Karpas-422 (cell line): ENCODE measurements at regions not wholly inside any gene's neighbourhood (a gene's known extent, or its start where the extent isn't known, plus 50 kb on each side); places are given as distances from the start of the nearest gene placed in this dataset.
"Not testable (repeated sequence)": the region's sequence is repeated elsewhere in the genome, so short reads cannot be mapped to it uniquely, and the experiment has no call there.

Source experiments
- DNase-seq: peaks from one replicate; pipeline ENCODE4 v3.0.0-alpha.2; 2015
- H2AFZ ChIP-seq: fragments of 200-600 bp; sonication (generic); 2 replicates; pipeline ENCODE4 v1.6.1; 2014; ENCODE audit warnings: antibody characterized with exemption, low read length, mixed read lengths
- H3K27ac ChIP-seq: fragments of 200-600 bp; sonication (generic); 2 replicates; pipeline ENCODE4 v1.5.1; 2014; ENCODE audit warnings: mild to moderate bottlenecking, low read length, moderate library complexity
- H3K27me3 ChIP-seq: fragments of 200-600 bp; sonication (generic); 2 replicates; pipeline ENCODE4 v1.6.1; 2014; ENCODE audit warnings: low read length, mixed read lengths
- H3K36me3 ChIP-seq: fragments of 200-600 bp; sonication (generic); 2 replicates; pipeline ENCODE4 v1.6.1; 2014; ENCODE audit warnings: low read length, mixed read lengths; ENCODE audit not compliant: insufficient read depth
- H3K4me1 ChIP-seq: fragments of 200-600 bp; sonication (generic); 2 replicates; pipeline ENCODE4 v1.6.1; 2014; ENCODE audit warnings: mild to moderate bottlenecking, low read length, mixed read lengths
- H3K4me2 ChIP-seq: fragments of 200-600 bp; sonication (generic); 2 replicates; pipeline ENCODE4 v1.6.1; 2014; ENCODE audit warnings: low read length, low read depth, mild to moderate bottlenecking; ENCODE audit not compliant: poor library complexity, severe bottlenecking
- H3K4me3 ChIP-seq: fragments of 200-600 bp; sonication (generic); 2 replicates; pipeline ENCODE4 v1.5.1; 2014; ENCODE audit warnings: mild to moderate bottlenecking, antibody characterized with exemption, low read length, mixed read lengths
- H3K79me2 ChIP-seq: fragments of 200-600 bp; sonication (generic); 2 replicates; pipeline ENCODE4 v1.6.1; 2014; ENCODE audit warnings: mild to moderate bottlenecking, low read length, mixed read lengths
- H3K9ac ChIP-seq: fragments of 200-600 bp; sonication (generic); 2 replicates; pipeline ENCODE4 v1.6.0; 2014; ENCODE audit warnings: low read length
- H3K9me2 ChIP-seq: fragments of 200-600 bp; sonication (generic), shearing (Covaris generic); replicated peaks from 2 replicates; pipeline ENCODE4 v1.6.0; 2014; ENCODE audit warnings: mild to moderate bottlenecking, low read length, moderate library complexity; ENCODE audit not compliant: insufficient read depth
- H3K9me3 ChIP-seq: fragments of 300-700, 200-600 bp; sonication (generic); 2 replicates; pipeline ENCODE4 v1.6.1; 2014; ENCODE audit warnings: low read length, mixed read lengths
- H4K20me1 ChIP-seq: fragments of 200-600 bp; sonication (generic); 2 replicates; pipeline ENCODE4 v1.6.1; 2014; ENCODE audit warnings: mild to moderate bottlenecking, antibody characterized with exemption, low read length, low read depth; ENCODE audit not compliant: insufficient read depth

- H3K27ac ChIP-seq = no peak overlapping the region
- no peak overlapping the region for H3K9ac ChIP-seq
- no peak for DNase-seq
- no peaks in the 10 kb centered on the region for H3K9me2 ChIP-seq
- H3K9me3 ChIP-seq = no peaks in the 10 kb centered on the region
- H3K36me3 ChIP-seq = no peaks in the 10 kb centered on the region
- H3K4me2 ChIP-seq = no peak overlapping the region
- H3K79me2 ChIP-seq = no peaks in the 10 kb centered on the region
- peaks cover 10% of the 10 kb centered on the region; the same call in 1 of the 2 replicates for H3K4me1 ChIP-seq
- H4K20me1 ChIP-seq = no peaks in the 10 kb centered on the region
- H3K4me3 ChIP-seq = no peak overlapping the region
- no peak overlapping the region for H2AFZ ChIP-seq
- no peaks in the 10 kb centered on the region for H3K27me3 ChIP-seq
Measured at GRCh38 chr3:75396316-75396802, 267.8 kb upstream of the FRG2C start.

- not testable (repeated sequence) for H3K36me3 ChIP-seq, H3K4me1 ChIP-seq, H3K4me2 ChIP-seq, H3K79me2 ChIP-seq, DNase-seq, H3K9me2 ChIP-seq, H2AFZ ChIP-seq, H3K27me3 ChIP-seq, H3K4me3 ChIP-seq, H3K9me3 ChIP-seq, H3K9ac ChIP-seq, H3K27ac ChIP-seq, H4K20me1 ChIP-seq
Measured at GRCh38 chr3:75397486-75397885, 266.6 kb upstream of the FRG2C start.

DNA sequence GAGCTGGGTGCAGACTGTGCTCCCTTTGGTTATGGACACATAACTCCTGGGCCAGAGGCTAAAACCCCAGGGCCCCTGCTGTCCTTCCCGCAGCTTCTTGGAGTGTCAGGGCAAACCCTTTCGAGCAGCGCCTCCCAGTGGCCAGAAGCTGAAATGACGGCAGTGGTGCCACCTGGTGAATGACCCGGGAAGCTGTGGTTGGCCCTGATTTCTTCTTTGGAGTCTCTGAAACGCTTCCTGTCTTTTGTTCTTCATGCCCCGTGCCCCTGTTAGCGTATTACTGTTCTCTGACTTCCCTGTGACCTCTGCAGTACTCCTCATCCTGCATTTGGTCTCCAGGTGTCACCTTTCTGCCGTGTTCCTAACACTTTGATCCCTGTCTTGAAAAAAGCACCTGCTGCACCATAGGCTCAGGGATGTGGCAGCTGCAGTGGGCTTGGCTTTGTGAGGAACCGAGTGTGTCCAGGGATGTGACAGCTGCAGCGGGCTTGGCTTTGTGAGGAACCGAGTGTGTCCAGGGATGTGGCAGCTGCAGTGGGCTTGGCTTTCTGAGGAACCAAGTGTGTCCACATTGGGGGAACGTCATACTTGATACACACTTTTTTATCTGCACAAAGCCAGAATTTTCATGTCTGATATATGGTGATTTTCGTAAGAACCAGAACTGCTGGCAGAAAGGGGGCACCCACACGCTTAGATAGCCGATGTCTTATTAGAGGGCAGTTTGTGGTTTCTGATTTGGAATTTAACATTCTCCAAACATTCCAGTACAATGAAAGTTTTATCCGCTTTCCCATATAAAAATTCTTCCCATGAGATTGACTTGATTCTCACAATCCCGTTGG is 241.8 kb upstream of the FRG2C start:
- H2AFZ ChIP-seq, H3K9me2 ChIP-seq, H3K9ac ChIP-seq, H3K79me2 ChIP-seq, H3K4me2 ChIP-seq, H3K4me3 ChIP-seq, H3K4me1 ChIP-seq, H4K20me1 ChIP-seq, H3K36me3 ChIP-seq, H3K27me3 ChIP-seq, DNase-seq, H3K27ac ChIP-seq, H3K9me3 ChIP-seq: not testable (repeated sequence)

DNA sequence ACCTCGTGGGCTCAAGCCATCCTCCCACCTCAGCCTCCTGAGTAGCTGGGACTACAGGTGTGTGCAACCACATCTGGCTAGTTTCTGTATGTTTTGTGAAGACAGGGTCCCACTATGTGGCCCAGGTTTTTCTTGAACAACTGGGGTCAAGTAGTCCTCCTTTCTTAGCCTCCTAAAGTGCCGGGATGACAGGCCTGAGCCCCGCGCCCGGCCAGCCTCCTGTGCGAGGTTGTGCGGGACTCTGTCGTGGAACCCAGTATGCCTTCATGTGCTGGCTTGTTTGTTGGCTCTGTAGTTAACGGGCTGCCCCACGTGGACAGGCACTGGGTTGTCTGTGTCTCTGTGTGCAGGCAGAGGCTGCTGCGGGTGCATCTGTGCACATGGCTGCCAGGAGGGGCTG is 238.7 kb upstream of the FRG2C start:
- H3K9me3 ChIP-seq, H3K36me3 ChIP-seq, H3K4me2 ChIP-seq, H3K27me3 ChIP-seq, H3K4me1 ChIP-seq, H3K9me2 ChIP-seq, H3K9ac ChIP-seq, H3K79me2 ChIP-seq, DNase-seq, H2AFZ ChIP-seq, H3K27ac ChIP-seq, H4K20me1 ChIP-seq, H3K4me3 ChIP-seq: not testable (repeated sequence)

- not testable (repeated sequence) for H3K4me3 ChIP-seq, H4K20me1 ChIP-seq, H3K4me2 ChIP-seq, H3K27me3 ChIP-seq, DNase-seq, H3K4me1 ChIP-seq, H3K9ac ChIP-seq, H2AFZ ChIP-seq, H3K36me3 ChIP-seq, H3K9me2 ChIP-seq, H3K79me2 ChIP-seq, H3K27ac ChIP-seq, H3K9me3 ChIP-seq
Measured at GRCh38 chr3:75427486-75427885, 236.6 kb upstream of the FRG2C start.

GRCh38 chr3:75427906-75428305 is 236.2 kb upstream of the FRG2C start:
- not testable (repeated sequence) for H3K79me2 ChIP-seq, H3K27ac ChIP-seq, H3K9me2 ChIP-seq, H3K4me1 ChIP-seq, H3K27me3 ChIP-seq, H3K9ac ChIP-seq, H4K20me1 ChIP-seq, DNase-seq, H2AFZ ChIP-seq, H3K4me3 ChIP-seq, H3K9me3 ChIP-seq, H3K4me2 ChIP-seq, H3K36me3 ChIP-seq

- not testable (repeated sequence) for H3K4me3 ChIP-seq, H3K4me1 ChIP-seq, H3K9me3 ChIP-seq, H3K36me3 ChIP-seq, H4K20me1 ChIP-seq, H3K27ac ChIP-seq, H3K9me2 ChIP-seq, H3K9ac ChIP-seq, H3K27me3 ChIP-seq, H3K4me2 ChIP-seq, H2AFZ ChIP-seq
- DNase-seq = peak; percentile 81
- peaks cover 14% of the 10 kb centered on the region for H3K79me2 ChIP-seq
Measured at GRCh38 chr3:75429561-75430220, 234.4 kb upstream of the FRG2C start.

DNA sequence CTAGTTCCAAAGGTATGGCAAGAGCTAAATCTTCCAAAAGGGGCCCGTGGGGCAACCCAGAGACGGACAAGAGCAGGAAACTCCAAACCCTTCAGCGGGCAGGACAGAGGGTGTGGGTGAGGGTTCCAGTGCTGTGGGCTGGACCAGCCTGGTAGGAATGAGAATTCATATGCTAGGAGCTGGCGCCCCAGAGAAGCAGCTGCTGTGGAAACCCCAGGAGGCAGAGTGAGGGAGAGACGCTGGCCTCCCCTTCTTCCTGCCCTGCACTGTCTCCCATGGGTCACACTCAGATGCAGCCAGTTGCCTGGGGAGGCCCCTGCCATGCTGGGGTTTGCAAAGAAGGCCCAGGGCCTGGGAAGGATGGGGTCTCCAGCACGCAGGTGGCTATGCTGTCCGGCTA is 233.7 kb upstream of the FRG2C start:
- peaks cover 14% of the 10 kb centered on the region for H3K79me2 ChIP-seq
- not testable (repeated sequence) for H3K4me3 ChIP-seq, H3K36me3 ChIP-seq, H3K4me1 ChIP-seq, H3K9ac ChIP-seq, H2AFZ ChIP-seq, H3K27ac ChIP-seq, DNase-seq, H3K4me2 ChIP-seq, H3K9me2 ChIP-seq, H3K9me3 ChIP-seq, H4K20me1 ChIP-seq, H3K27me3 ChIP-seq
